ENCODE measurements at regions not wholly inside any gene's neighbourhood (a gene's known extent, or its start where the extent isn't known, plus 50 kb on each side); places are given as distances from the start of the nearest gene placed in this dataset.
"Not testable (repeated sequence)": the region's sequence is repeated elsewhere in the genome, so short reads cannot be mapped to it uniquely, and the experiment has no call there.

- DNase-seq = no peak
- Histone ChIP-seq H3K4me1 (peaks cover 0 to 5% (median 0%) of the 10 kb centered on the region in 4 donors), H3K4me3 (no peak overlapping the region), H3K27me3 (no peaks in the 10 kb centered on the region), H3K36me3 (no peaks in the 10 kb centered on the region), H3K27ac (no peak overlapping the region), H3K9me3 (peaks cover 0 to 11% (median 0%) of the 10 kb centered on the region in 3 donors)
- intact Hi-C loops (cut with DNase I; ENCODE audit: low total_unique reads) = no loop called here
- TF ChIP-seq CTCF (IDR thresholded peaks at IDR 0.05) = no peak
Observed at GRCh38 chr4:126404549-126404948, 1089.8 kb downstream of the FAT4 start.

- peak; percentile 11 to 19 for TF ChIP-seq CTCF (IDR thresholded peaks at IDR 0.05)
- H3K9me3 ChIP-seq = peaks cover 0 to 11% (median 0%) of the 10 kb centered on the region in 3 donors
- no peak overlapping the region for H3K27ac ChIP-seq
- H3K4me3 ChIP-seq = no peak overlapping the region
- H3K36me3 ChIP-seq = no peaks in the 10 kb centered on the region
- no peak for DNase-seq
- H3K4me1 ChIP-seq = no peaks in the 10 kb centered on the region
- intact Hi-C loops (cut with DNase I; ENCODE audit: low total_unique reads) = no loop called here
- no peaks in the 10 kb centered on the region for H3K27me3 ChIP-seq
Observed at GRCh38 chr4:126405369-126405982, 1090.7 kb downstream of the FAT4 start.

GRCh38 chr4:126409746-126410145 lies 1095.0 kb downstream of the FAT4 start:
- H3K4me1 ChIP-seq = no peaks in the 10 kb centered on the region
- intact Hi-C loops (cut with DNase I; ENCODE audit: low total_unique reads) = no loop called here
- DNase-seq = no peak

GRCh38 chr4:126411047-126411446 lies 1096.3 kb downstream of the FAT4 start:
- Histone ChIP-seq H3K4me1 (no peaks in the 10 kb centered on the region), H3K27me3 (no peaks in the 10 kb centered on the region), H3K27ac (no peak overlapping the region), H3K4me3 (no peak overlapping the region), H3K9me3 (peaks cover 0 to 8% (median 0%) of the 10 kb centered on the region in 3 donors), H3K36me3 (no peaks in the 10 kb centered on the region)
- no peak for TF ChIP-seq CTCF (IDR thresholded peaks at IDR 0.05)
- no peak for DNase-seq
- intact Hi-C loops (cut with DNase I; ENCODE audit: low total_unique reads) = no loop called here

More at GRCh38 chr4:126409746-126410145, 1095.0 kb downstream of the FAT4 start:
- H3K4me3 ChIP-seq = no peak overlapping the region
- no peaks in the 10 kb centered on the region for H3K27me3 ChIP-seq
- no peak for TF ChIP-seq CTCF (IDR thresholded peaks at IDR 0.05)
- no peaks in the 10 kb centered on the region for H3K36me3 ChIP-seq
- H3K27ac ChIP-seq = no peak overlapping the region
- peaks cover 0 to 11% (median 0%) of the 10 kb centered on the region in 3 donors for H3K9me3 ChIP-seq

GRCh38 chr4:126412310-126412709 lies 1097.6 kb downstream of the FAT4 start:
- H3K4me3 ChIP-seq; intact Hi-C loops (cut with DNase I; ENCODE audit: low total_unique reads); H3K36me3 ChIP-seq; H3K9me3 ChIP-seq; DNase-seq; H3K4me1 ChIP-seq; H3K27me3 ChIP-seq; H3K27ac ChIP-seq: not testable (repeated sequence)

- DNase-seq = no peak
- Histone ChIP-seq H3K27ac (no peak overlapping the region), H3K27me3 (no peaks in the 10 kb centered on the region), H3K36me3 (no peaks in the 10 kb centered on the region), H3K4me1 (no peaks in the 10 kb centered on the region), H3K9me3 (peaks cover 0 to 4% (median 0%) of the 10 kb centered on the region in 3 donors), H3K4me3 (no peak overlapping the region)
- intact Hi-C loops (cut with DNase I; ENCODE audit: low total_unique reads) = no loop called here
- no peak for TF ChIP-seq CTCF (IDR thresholded peaks at IDR 0.05)
Observed at GRCh38 chr4:126414741-126415140, 1100.0 kb downstream of the FAT4 start.
